Heart right ventricle (tissue), 16 donors: ENCODE measurements at regions not wholly inside any gene's neighbourhood (a gene's known extent, or its start where the extent isn't known, plus 50 kb on each side); places are given as distances from the start of the nearest gene placed in this dataset.

Source experiments
- ATAC-seq, 8 donors: fragments of 200-7000 bp; cut with Tn5 transposase; one replicate each; pipeline ENCODE4 v1.9.1; 2020; ENCODE audit warnings: mild to moderate bottlenecking in 8 of 8, moderate library complexity in 8 of 8, moderate number of reproducible peaks in 1 of 8
- DNase-seq, 2 donors: peaks; one replicate each; pipeline ENCODE4 v3.0.0-alpha.2; 2020
- H3K27ac ChIP-seq, 10 donors: fragments of 200-600 bp; sonication (generic) in 2 of 10; one replicate each; pipeline versions ENCODE4 v1.5.0 to v1.8.0; 2020 to 2022; ENCODE audit warnings: mild to moderate bottlenecking in 3 of 10
- H3K27me3 ChIP-seq, 7 donors: fragments of 200-600 bp; one replicate each; pipeline ENCODE4 v1.8.0; 2021 to 2022; ENCODE audit warnings: mild to moderate bottlenecking in 2 of 7
- H3K36me3 ChIP-seq, 9 donors: fragments of 200-600 bp; sonication (generic) in 1 of 9; one replicate each; pipeline versions ENCODE4 v1.5.0 to v1.8.0; 2020 to 2022; ENCODE audit warnings: mild to moderate bottlenecking in 2 of 9
- H3K4me1 ChIP-seq, 9 donors: fragments of 200-600 bp; sonication (generic) in 1 of 9; one replicate each; pipeline versions ENCODE4 v1.5.0 to v1.8.0; 2020 to 2022; ENCODE audit warnings: mild to moderate bottlenecking in 4 of 9
- H3K4me3 ChIP-seq, 10 donors: fragments of 200-600 bp; sonication (generic) in 2 of 10; one replicate each; pipeline versions ENCODE4 v1.5.0 to v1.8.0; 2020 to 2022; ENCODE audit warnings: mild to moderate bottlenecking in 7 of 10, moderate library complexity in 2 of 10
- H3K9me3 ChIP-seq, 11 donors: fragments of 200-600 bp in 10 of 11; sonication (generic) in 2 of 11; one replicate each; pipeline versions ENCODE4 v1.5.0 to v1.8.0; 2013 to 2022; ENCODE audit warnings: mild to moderate bottlenecking in 2 of 11, control low read depth in 1 of 11, moderate library complexity in 1 of 11
- WGBS, 2 donors: extraction: QIAGEN DNeasy Blood & Tissue Kit; methylation state at CpG; one replicate each; pipeline ENCODE4 v1.1.7; 2013; ENCODE audit warnings: inconsistent platforms in 1 of 2; 5-methylcytosine and 5-hydroxymethylcytosine counted together
- intact Hi-C, 10 donors: fragments of 100-400 bp; cut with DNase I; formaldehyde crosslinking; loops; one replicate each; pipeline versions ENCODE4 v1.11.1 to v1.14.2; 2022
- TF ChIP-seq, protein P1 (sequence below), 9 donors: fragments of 200-600 bp; sonication (generic) in 2 of 9; IDR thresholded peaks; one replicate each; pipeline versions ENCODE4 v1.5.0 to v1.8.0; 2021 to 2022; ENCODE audit warnings: antibody characterized with exemption in 9 of 9, mild to moderate bottlenecking in 5 of 9, moderate library complexity in 1 of 9
- donor health status: Arrhythmogenic right ventricular cardiomyopathy.
- donor health status: ischemic (EF 13 %, LVEDD 7.1; RV severe dilation, severe dysfunction).
- donor health status: healthy with polysubstance abuse.
- donor health status: DM: no; HTN: yes; CAD: no.
- donor health status: DM: no; HTN: no; CAD: no.
- donor health status: ischemic (EF 25% LVEDD 6.9; RV normal size, moderate dysfunction).
- donor health status: ischemic (EF 25% LVEDD 5.7; RV mildly dilated, moderate dysfunction).
- donor health status: healthy.
- donor health status: DM: yes; HTN: yes; CAD: no.
- donor health status: Ischemic cardiomyopathy.
- donor health status: ischemic (EF 35%, LVEDD 5.7; RV mildly dilated, moderate dysfunction).
- donor health status: nonischemic (EF 11% LVEDD 7.7; RV severe dilation, severe dysfunction).
- donor health status: DM: yes; HTN: yes; CAD: no.
- donor health status: PGD.
- donor health status: ischemic (EF 29% LVEDD 5.4; RV normal size, mild dysfunction).
- donor health status: nonischemic (EF 23%, LVEDD 6.1; RV moderate dilation, normal function).

DNA sequence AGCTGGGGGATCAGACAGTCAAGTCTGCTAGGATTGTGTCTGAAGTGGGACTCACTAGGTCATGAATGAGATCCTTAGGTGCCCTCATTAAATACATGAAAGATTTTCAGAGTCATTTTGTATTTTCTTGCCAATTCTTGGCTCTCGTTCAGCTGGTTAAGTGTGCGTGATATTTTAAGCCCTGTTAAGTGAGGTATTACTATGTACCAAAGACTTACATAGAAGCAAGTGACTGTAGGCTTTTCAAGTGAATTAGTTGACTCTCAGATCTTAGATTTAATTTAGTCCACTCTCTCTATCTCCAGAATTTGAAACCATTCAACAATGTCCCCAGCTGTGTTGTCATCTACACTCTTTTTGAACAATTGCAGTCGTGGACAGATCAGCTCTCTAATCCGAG lies 219.4 kb downstream of the FOXL1 start:
- no peak for DNase-seq
- no peaks in the 10 kb centered on the region for H3K9me3 ChIP-seq
- H3K36me3 ChIP-seq, result no peaks in the 10 kb centered on the region
- no peak for ATAC-seq
- WGBS, 2 donors, result 74 to 79% methylated on average over 4 of the region's 4 CpGs
- no peak overlapping the region for H3K27ac ChIP-seq
- H3K4me3 ChIP-seq, result no peak overlapping the region
- TF ChIP-seq, protein P1, sequence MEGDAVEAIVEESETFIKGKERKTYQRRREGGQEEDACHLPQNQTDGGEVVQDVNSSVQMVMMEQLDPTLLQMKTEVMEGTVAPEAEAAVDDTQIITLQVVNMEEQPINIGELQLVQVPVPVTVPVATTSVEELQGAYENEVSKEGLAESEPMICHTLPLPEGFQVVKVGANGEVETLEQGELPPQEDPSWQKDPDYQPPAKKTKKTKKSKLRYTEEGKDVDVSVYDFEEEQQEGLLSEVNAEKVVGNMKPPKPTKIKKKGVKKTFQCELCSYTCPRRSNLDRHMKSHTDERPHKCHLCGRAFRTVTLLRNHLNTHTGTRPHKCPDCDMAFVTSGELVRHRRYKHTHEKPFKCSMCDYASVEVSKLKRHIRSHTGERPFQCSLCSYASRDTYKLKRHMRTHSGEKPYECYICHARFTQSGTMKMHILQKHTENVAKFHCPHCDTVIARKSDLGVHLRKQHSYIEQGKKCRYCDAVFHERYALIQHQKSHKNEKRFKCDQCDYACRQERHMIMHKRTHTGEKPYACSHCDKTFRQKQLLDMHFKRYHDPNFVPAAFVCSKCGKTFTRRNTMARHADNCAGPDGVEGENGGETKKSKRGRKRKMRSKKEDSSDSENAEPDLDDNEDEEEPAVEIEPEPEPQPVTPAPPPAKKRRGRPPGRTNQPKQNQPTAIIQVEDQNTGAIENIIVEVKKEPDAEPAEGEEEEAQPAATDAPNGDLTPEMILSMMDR (IDR thresholded peaks at IDR 0.05), result no peak
- intact Hi-C loops, result no loop called here
- peaks cover 0 to 48% (median 25%) of the 10 kb centered on the region in 7 donors for H3K27me3 ChIP-seq
- no peaks in the 10 kb centered on the region for H3K4me1 ChIP-seq

DNA sequence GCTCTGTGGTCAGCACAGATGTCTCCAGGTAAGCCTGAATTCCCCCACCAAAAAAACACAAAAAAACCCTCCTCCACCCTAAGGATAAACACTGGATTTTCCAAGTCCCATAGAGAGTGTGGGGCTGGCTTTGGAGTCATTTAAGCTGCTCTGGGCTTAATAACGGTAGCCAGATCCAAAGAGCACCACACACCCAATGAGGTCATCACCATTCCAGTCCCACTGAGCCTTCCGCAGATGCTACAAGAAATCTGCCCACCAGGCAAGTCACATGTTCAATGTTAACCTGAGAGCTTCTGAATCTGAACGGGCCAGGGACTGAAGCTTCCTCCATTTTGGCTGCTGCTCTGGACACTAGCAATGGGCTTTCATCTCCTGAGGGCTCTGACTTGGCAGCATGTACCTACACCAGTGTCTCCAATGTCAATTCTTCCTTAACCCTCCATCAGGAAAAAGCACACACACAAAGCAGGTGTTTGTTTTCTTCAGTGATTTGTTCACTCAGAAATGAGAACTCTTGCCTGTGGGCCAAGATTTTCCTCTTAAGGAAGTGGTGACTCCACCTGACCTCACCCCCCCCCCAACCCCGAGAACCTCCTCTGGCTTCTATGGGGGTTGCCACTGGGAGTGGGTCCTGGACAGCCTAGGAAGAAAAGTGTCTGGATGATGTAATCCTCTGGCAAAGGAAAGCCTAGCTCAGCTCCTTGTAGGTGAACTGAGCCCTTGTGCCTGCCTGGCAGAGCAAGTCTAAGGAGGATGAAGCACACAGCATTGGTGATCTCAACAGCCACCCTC lies 220.1 kb downstream of the FOXL1 start:
- Histone ChIP-seq H3K27ac (no peak overlapping the region), H3K36me3 (no peaks in the 10 kb centered on the region), H3K9me3 (no peaks in the 10 kb centered on the region), H3K27me3 (peaks cover 0 to 44% (median 25%) of the 10 kb centered on the region in 7 donors), H3K4me3 (no peak overlapping the region), H3K4me1 (no peaks in the 10 kb centered on the region)
- TF ChIP-seq, protein P1 (IDR thresholded peaks at IDR 0.05), result no peak
- DNase-seq, result no peak
- ATAC-seq, result peak in 1 of 8 donors; percentile 70
- intact Hi-C loops, result no loop called here
- WGBS, 2 donors, result 55 to 65% methylated on average over 4 of the region's 4 CpGs

DNA sequence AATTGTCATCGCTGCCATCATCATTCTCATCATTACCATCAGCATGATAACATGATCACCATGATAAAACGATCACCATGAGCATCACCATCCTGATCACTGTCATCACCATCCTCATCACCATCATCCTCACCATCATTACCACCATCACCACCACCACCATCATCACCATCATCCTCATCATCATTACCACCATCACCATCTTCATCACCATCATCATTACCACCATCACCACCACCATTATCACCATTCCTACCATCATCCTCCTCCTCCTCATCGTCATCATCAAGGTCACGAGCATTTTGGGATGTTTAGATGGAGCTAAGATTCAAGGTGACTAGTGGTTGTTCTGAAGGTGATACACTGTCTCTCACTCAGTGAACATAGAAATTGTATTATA lies 221.0 kb downstream of the FOXL1 start:
- DNase-seq (no peak), ATAC-seq (no peak)
- Histone ChIP-seq H3K9me3 (no peaks in the 10 kb centered on the region), H3K4me1 (peaks cover 0 to 2% (median 0%) of the 10 kb centered on the region in 9 donors), H3K27ac (no peak overlapping the region), H3K27me3 (peaks cover 0 to 42% (median 25%) of the 10 kb centered on the region in 7 donors), H3K4me3 (no peak overlapping the region), H3K36me3 (no peaks in the 10 kb centered on the region)
- TF ChIP-seq, protein P1 (IDR thresholded peaks at IDR 0.05), result no peak
- WGBS, 2 donors, result 90 to 93% methylated on average over 4 of the region's 4 CpGs
- intact Hi-C loops, result no loop called here

DNA sequence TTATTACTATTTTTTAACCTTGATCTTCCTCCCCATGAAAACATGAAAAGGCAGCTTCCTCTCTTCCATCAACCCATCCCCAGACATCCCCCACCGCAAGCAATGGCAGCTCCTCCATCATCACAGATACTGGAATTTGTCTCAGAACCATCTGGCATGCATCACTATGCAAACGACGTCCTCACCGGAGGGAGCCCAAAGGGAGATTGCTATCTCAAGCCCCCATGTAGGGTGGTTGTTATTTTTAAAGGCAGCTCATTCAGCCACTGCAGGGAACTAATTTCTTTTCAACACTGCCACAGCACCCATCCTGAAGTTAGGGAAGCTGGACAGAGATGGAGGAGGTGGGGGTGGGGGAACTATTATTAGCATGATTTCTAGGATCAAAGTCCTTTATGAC lies 222.5 kb downstream of the FOXL1 start:
- WGBS, 2 donors, result 7 to 15% methylated on average over 4 of the region's 4 CpGs
- no peak overlapping the region for H3K4me3 ChIP-seq
- peaks cover 0 to 46% (median 25%) of the 10 kb centered on the region in 7 donors for H3K27me3 ChIP-seq
- DNase-seq (no peak), ATAC-seq (no peak)
- H3K36me3 ChIP-seq, result no peaks in the 10 kb centered on the region
- H3K4me1 ChIP-seq, result peaks cover 0 to 17% (median 6%) of the 10 kb centered on the region in 9 donors
- intact Hi-C loops, result no loop called here
- TF ChIP-seq, protein P1 (IDR thresholded peaks at IDR 0.05), result no peak
- no peak overlapping the region for H3K27ac ChIP-seq
- no peaks in the 10 kb centered on the region for H3K9me3 ChIP-seq
